ENCODE measurements at regions not wholly inside any gene's neighbourhood (a gene's known extent, or its start where the extent isn't known, plus 50 kb on each side); places are given as distances from the start of the nearest gene placed in this dataset.

DNA sequence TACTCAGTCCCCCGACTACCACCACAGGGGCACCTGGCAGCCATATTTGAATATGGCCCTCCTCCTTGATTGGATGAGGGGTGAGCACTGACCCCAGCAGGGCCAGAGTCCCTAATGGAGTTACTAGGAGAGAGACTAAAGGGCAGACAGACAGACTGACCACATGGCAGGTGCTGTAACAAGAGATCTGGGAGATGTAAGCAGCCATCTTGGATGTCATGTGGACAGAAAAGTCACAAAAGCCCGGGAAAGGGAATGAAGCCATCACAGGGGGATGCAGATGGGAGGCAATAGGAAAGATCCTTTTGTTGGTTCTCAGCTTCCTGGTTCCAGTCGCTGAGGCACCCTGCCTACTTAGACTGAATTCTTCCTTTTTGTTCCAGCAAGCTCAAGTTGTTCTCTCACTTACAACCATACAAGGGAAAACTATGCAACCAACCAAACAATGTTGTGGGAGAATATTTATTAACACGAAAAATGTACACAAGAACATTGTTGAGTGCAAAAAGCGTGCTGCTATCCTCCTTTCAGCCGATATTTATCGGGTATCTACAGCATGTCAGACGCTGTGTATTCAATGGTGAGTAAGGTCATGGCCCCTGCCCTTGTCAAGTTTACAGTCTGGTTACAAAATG lies 511.6 kb upstream of the PROK2 start:
- TF ChIP-seq POLR2AphosphoS5 (IDR thresholded peaks at IDR 0.05) (peak; percentile 12 to 45 (median 15)), POLR2A (IDR thresholded peaks at IDR 0.05) (no peak), EP300 (IDR thresholded peaks at IDR 0.05; ENCODE audit: low read depth) (no peak)
- TF ChIP-seq, protein P1, sequence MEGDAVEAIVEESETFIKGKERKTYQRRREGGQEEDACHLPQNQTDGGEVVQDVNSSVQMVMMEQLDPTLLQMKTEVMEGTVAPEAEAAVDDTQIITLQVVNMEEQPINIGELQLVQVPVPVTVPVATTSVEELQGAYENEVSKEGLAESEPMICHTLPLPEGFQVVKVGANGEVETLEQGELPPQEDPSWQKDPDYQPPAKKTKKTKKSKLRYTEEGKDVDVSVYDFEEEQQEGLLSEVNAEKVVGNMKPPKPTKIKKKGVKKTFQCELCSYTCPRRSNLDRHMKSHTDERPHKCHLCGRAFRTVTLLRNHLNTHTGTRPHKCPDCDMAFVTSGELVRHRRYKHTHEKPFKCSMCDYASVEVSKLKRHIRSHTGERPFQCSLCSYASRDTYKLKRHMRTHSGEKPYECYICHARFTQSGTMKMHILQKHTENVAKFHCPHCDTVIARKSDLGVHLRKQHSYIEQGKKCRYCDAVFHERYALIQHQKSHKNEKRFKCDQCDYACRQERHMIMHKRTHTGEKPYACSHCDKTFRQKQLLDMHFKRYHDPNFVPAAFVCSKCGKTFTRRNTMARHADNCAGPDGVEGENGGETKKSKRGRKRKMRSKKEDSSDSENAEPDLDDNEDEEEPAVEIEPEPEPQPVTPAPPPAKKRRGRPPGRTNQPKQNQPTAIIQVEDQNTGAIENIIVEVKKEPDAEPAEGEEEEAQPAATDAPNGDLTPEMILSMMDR (IDR thresholded peaks at IDR 0.05) = no peak

Measured in transverse colon (tissue), 4 donors.